ENCODE measurements at regions not wholly inside any gene's neighbourhood (a gene's known extent, or its start where the extent isn't known, plus 50 kb on each side); places are given as distances from the start of the nearest gene placed in this dataset.
"Not testable (repeated sequence)": the region's sequence is repeated elsewhere in the genome, so short reads cannot be mapped to it uniquely, and the experiment has no call there.

GRCh38 chr14:21840765-21841164, 167.1 kb upstream of the OR4E1 start:
- DNase-seq (ENCODE audit: low read depth in 2 of 2): no peak

GRCh38 chr14:21833836-21834235, 160.2 kb upstream of the OR4E1 start:
- no peak for DNase-seq (ENCODE audit: low read depth in 2 of 2)

- DNase-seq (ENCODE audit: low read depth in 2 of 2): no peak
Observed at GRCh38 chr14:21825845-21826244, 152.2 kb upstream of the OR4E1 start.

- peak; percentile 33 to 35 for DNase-seq (ENCODE audit: low read depth in 2 of 2)
Observed at GRCh38 chr14:21825149-21825743, 151.6 kb upstream of the OR4E1 start.

- no peak for DNase-seq (ENCODE audit: low read depth in 2 of 2)
Observed at GRCh38 chr14:21822109-21822508, 148.5 kb upstream of the OR4E1 start.

- DNase-seq (ENCODE audit: low read depth in 2 of 2): no peak
Observed at GRCh38 chr14:21820631-21821030, 147.0 kb upstream of the OR4E1 start.

- not testable (repeated sequence) for DNase-seq (ENCODE audit: low read depth in 2 of 2)
Observed at GRCh38 chr14:21819891-21820290, 146.3 kb upstream of the OR4E1 start.

GRCh38 chr14:21817010-21817409, 143.4 kb upstream of the OR4E1 start:
- not testable (repeated sequence) for DNase-seq (ENCODE audit: low read depth in 2 of 2)

GRCh38 chr14:21807975-21808374, 134.4 kb upstream of the OR4E1 start:
- DNase-seq (ENCODE audit: low read depth in 2 of 2): no peak

GRCh38 chr14:21804981-21805380, 131.4 kb upstream of the OR4E1 start:
- no peak for DNase-seq (ENCODE audit: low read depth in 2 of 2)

GRCh38 chr14:21802441-21802840, 128.8 kb upstream of the OR4E1 start:
- no peak for DNase-seq (ENCODE audit: low read depth in 2 of 2)

- DNase-seq (ENCODE audit: low read depth in 2 of 2): peak in 1 of 2 donors; percentile 2
Observed at GRCh38 chr14:21796916-21797315, 123.3 kb upstream of the OR4E1 start.

- DNase-seq (ENCODE audit: low read depth in 2 of 2): no peak
Observed at GRCh38 chr14:21795456-21795855, 121.8 kb upstream of the OR4E1 start.

GRCh38 chr14:21791749-21792148, 118.1 kb upstream of the OR4E1 start:
- no peak for DNase-seq (ENCODE audit: low read depth in 2 of 2)

GRCh38 chr14:21788687-21789086, 115.1 kb upstream of the OR4E1 start:
- not testable (repeated sequence) for DNase-seq (ENCODE audit: low read depth in 2 of 2)

GRCh38 chr14:21787242-21787641, 113.6 kb upstream of the OR4E1 start:
- not testable (repeated sequence) for DNase-seq (ENCODE audit: low read depth in 2 of 2)

- no peak for DNase-seq (ENCODE audit: low read depth in 2 of 2)
Observed at GRCh38 chr14:21781543-21781942, 107.9 kb upstream of the OR4E1 start.

- DNase-seq (ENCODE audit: low read depth in 2 of 2): no peak
Observed at GRCh38 chr14:21780429-21781084, 106.9 kb upstream of the OR4E1 start.

- no peak for DNase-seq (ENCODE audit: low read depth in 2 of 2)
Observed at GRCh38 chr14:21771671-21772070, 98.1 kb upstream of the OR4E1 start.

- DNase-seq (ENCODE audit: low read depth in 2 of 2): no peak
Observed at GRCh38 chr14:21768875-21769257, 95.2 kb upstream of the OR4E1 start.

- DNase-seq (ENCODE audit: low read depth in 2 of 2): no peak
Observed at GRCh38 chr14:21768116-21768874, 94.7 kb upstream of the OR4E1 start.

GRCh38 chr14:21760360-21760759, 86.7 kb upstream of the OR4E1 start:
- not testable (repeated sequence) for DNase-seq (ENCODE audit: low read depth in 2 of 2)

GRCh38 chr14:21749306-21749868, 75.8 kb upstream of the OR4E1 start:
- no peak for DNase-seq (ENCODE audit: low read depth in 2 of 2)

Measured in stimulated activated CD4-positive, alpha-beta T cell treated with anti-CD3 and anti-CD28 coated beads, Interleukin-15, amount 100 ng/mL, for 48 hours (primary cell).